Stimulated activated naive B cell treated with anti-CD40 and anti-IgM and Interleukin-4, amounts not matched to agents 10 μg/mL and 1 μg/mL and 100 μg/mL, for 72 hours (primary cell): ENCODE measurements at regions not wholly inside any gene's neighbourhood (a gene's known extent, or its start where the extent isn't known, plus 50 kb on each side); places are given as distances from the start of the nearest gene placed in this dataset.

Source experiments
- ATAC-seq, 2 donors: fragments of 150-1000 bp; cut with Tn5 transposase; replicated peaks; 2 replicates each; pipeline ENCODE4 v1.10.0; 2021; ENCODE audit warnings: moderate library complexity in 1 of 2
- DNase-seq: peaks from one replicate; pipeline ENCODE4 v3.0.0; 2021
- H3K27ac Mint-ChIP-seq: one replicate; pipeline ENCODE4 v1.8.0; 2022; ENCODE audit warnings: mild to moderate bottlenecking, mixed read lengths
- H3K27me3 Mint-ChIP-seq, 2 donors: one replicate each; pipeline ENCODE4 v1.8.0; 2022; ENCODE audit warnings: mixed read lengths in 2 of 2
- H3K36me3 Mint-ChIP-seq, 2 donors: one replicate each; pipeline ENCODE4 v1.8.0; 2022; ENCODE audit warnings: mixed read lengths in 2 of 2, mild to moderate bottlenecking in 1 of 2
- H3K4me1 Mint-ChIP-seq, 2 donors: one replicate each; pipeline ENCODE4 v1.8.0; 2022; ENCODE audit warnings: mixed read lengths in 2 of 2, mild to moderate bottlenecking in 1 of 2
- H3K4me3 Mint-ChIP-seq, 2 donors: one replicate each; pipeline ENCODE4 v1.8.0; 2022; ENCODE audit warnings: mild to moderate bottlenecking in 2 of 2, mixed read lengths in 2 of 2, moderate library complexity in 1 of 2
- H3K9me3 Mint-ChIP-seq, 2 donors: one replicate each; pipeline ENCODE4 v1.8.0; 2022; ENCODE audit warnings: mixed read lengths in 2 of 2, mild to moderate bottlenecking in 1 of 2

- Mint-ChIP-seq H3K36me3 (no peaks in the 10 kb centered on the region), H3K27ac (no peak overlapping the region), H3K27me3 (no peaks in the 10 kb centered on the region), H3K9me3 (peaks cover 3 to 4% of the 10 kb centered on the region in 2 donors), H3K4me3 (no peak overlapping the region), H3K4me1 (no peaks in the 10 kb centered on the region)
- DNase-seq (no peak), ATAC-seq (no peak)
Observed at GRCh38 chr5:51652980-51653379, 269.7 kb downstream of the ISL1 start.

- H3K27me3 Mint-ChIP-seq, result no peaks in the 10 kb centered on the region
- no peak overlapping the region for H3K4me3 Mint-ChIP-seq
- ATAC-seq, result no peak
Observed at GRCh38 chr5:51657340-51658240, 274.3 kb downstream of the ISL1 start.

GRCh38 chr5:51661646-51662265 is 278.5 kb downstream of the ISL1 start:
- H3K9me3 Mint-ChIP-seq, result peaks cover 1 to 4% of the 10 kb centered on the region in 2 donors
- H3K4me3 Mint-ChIP-seq, result no peak overlapping the region
- DNase-seq, result no peak
- H3K36me3 Mint-ChIP-seq, result no peaks in the 10 kb centered on the region
- no peaks in the 10 kb centered on the region for H3K27me3 Mint-ChIP-seq
- ATAC-seq, result no peak
- no peaks in the 10 kb centered on the region for H3K4me1 Mint-ChIP-seq
- H3K27ac Mint-ChIP-seq, result no peak overlapping the region

More at GRCh38 chr5:51657340-51658240, 274.3 kb downstream of the ISL1 start:
- DNase-seq, result no peak
- Mint-ChIP-seq H3K27ac (no peak overlapping the region), H3K4me1 (no peaks in the 10 kb centered on the region), H3K9me3 (peaks cover 3 to 4% of the 10 kb centered on the region in 2 donors), H3K36me3 (no peaks in the 10 kb centered on the region)

GRCh38 chr5:51664491-51665250 is 281.4 kb downstream of the ISL1 start:
- ATAC-seq, result no peak

GRCh38 chr5:51665251-51665593 is 282.0 kb downstream of the ISL1 start:
- H3K4me1 Mint-ChIP-seq, result no peaks in the 10 kb centered on the region
- no peak overlapping the region for H3K4me3 Mint-ChIP-seq
- DNase-seq, result no peak
- no peaks in the 10 kb centered on the region for H3K36me3 Mint-ChIP-seq
- no peaks in the 10 kb centered on the region for H3K27me3 Mint-ChIP-seq
- H3K27ac Mint-ChIP-seq, result no peak overlapping the region
- ATAC-seq, result no peak
- H3K9me3 Mint-ChIP-seq, result peaks cover 0 to 4% of the 10 kb centered on the region in 2 donors

More at GRCh38 chr5:51664491-51665250, 281.4 kb downstream of the ISL1 start:
- Mint-ChIP-seq H3K9me3 (peaks cover 0 to 4% of the 10 kb centered on the region in 2 donors), H3K27me3 (no peaks in the 10 kb centered on the region), H3K36me3 (no peaks in the 10 kb centered on the region), H3K4me1 (no peaks in the 10 kb centered on the region), H3K27ac (no peak overlapping the region), H3K4me3 (no peak overlapping the region)
- no peak for DNase-seq

- no peak overlapping the region for H3K4me3 Mint-ChIP-seq
- ATAC-seq, result no peak
- DNase-seq, result no peak
- H3K4me1 Mint-ChIP-seq, result no peaks in the 10 kb centered on the region
- no peaks in the 10 kb centered on the region for H3K36me3 Mint-ChIP-seq
- no peak overlapping the region for H3K27ac Mint-ChIP-seq
- no peaks in the 10 kb centered on the region for H3K27me3 Mint-ChIP-seq
- peaks cover 6 to 9% of the 10 kb centered on the region in 2 donors for H3K9me3 Mint-ChIP-seq
Observed at GRCh38 chr5:51669095-51669494, 285.8 kb downstream of the ISL1 start.

GRCh38 chr5:51678330-51678729 is 295.1 kb downstream of the ISL1 start:
- Mint-ChIP-seq H3K9me3 (peaks cover 0 to 4% of the 10 kb centered on the region in 2 donors), H3K4me1 (no peaks in the 10 kb centered on the region), H3K4me3 (no peak overlapping the region), H3K36me3 (no peaks in the 10 kb centered on the region), H3K27me3 (no peaks in the 10 kb centered on the region), H3K27ac (no peak overlapping the region)
- no peak for DNase-seq
- ATAC-seq, result no peak

- Mint-ChIP-seq H3K27me3 (no peaks in the 10 kb centered on the region), H3K4me1 (no peaks in the 10 kb centered on the region), H3K4me3 (no peak overlapping the region), H3K36me3 (no peaks in the 10 kb centered on the region), H3K27ac (no peak overlapping the region), H3K9me3 (peaks cover 0 to 4% of the 10 kb centered on the region in 2 donors)
- ATAC-seq (no peak), DNase-seq (no peak)
Observed at GRCh38 chr5:51679286-51679685, 296.0 kb downstream of the ISL1 start.

- Mint-ChIP-seq H3K27ac (no peak overlapping the region), H3K4me3 (no peak overlapping the region), H3K9me3 (peaks cover 2 to 4% of the 10 kb centered on the region in 2 donors), H3K4me1 (no peaks in the 10 kb centered on the region), H3K27me3 (no peaks in the 10 kb centered on the region), H3K36me3 (no peaks in the 10 kb centered on the region)
- ATAC-seq (no peak), DNase-seq (no peak)
Observed at GRCh38 chr5:51684794-51685355, 301.6 kb downstream of the ISL1 start.

GRCh38 chr5:51685419-51685818 is 302.2 kb downstream of the ISL1 start:
- Mint-ChIP-seq H3K4me1 (no peaks in the 10 kb centered on the region), H3K27me3 (no peaks in the 10 kb centered on the region), H3K36me3 (no peaks in the 10 kb centered on the region), H3K4me3 (no peak overlapping the region), H3K9me3 (peaks cover 2 to 4% of the 10 kb centered on the region in 2 donors), H3K27ac (no peak overlapping the region)
- ATAC-seq (no peak), DNase-seq (no peak)

GRCh38 chr5:51686622-51687021 is 303.4 kb downstream of the ISL1 start:
- no peak overlapping the region for H3K4me3 Mint-ChIP-seq
- no peaks in the 10 kb centered on the region for H3K4me1 Mint-ChIP-seq
- ATAC-seq (no peak), DNase-seq (no peak)
- H3K27ac Mint-ChIP-seq, result no peak overlapping the region
- no peaks in the 10 kb centered on the region for H3K27me3 Mint-ChIP-seq
- no peaks in the 10 kb centered on the region for H3K36me3 Mint-ChIP-seq
- H3K9me3 Mint-ChIP-seq, result peaks cover 4% of the 10 kb centered on the region in 2 donors

- Mint-ChIP-seq H3K9me3 (peaks cover 11 to 16% of the 10 kb centered on the region in 2 donors), H3K27ac (no peak overlapping the region), H3K4me1 (no peaks in the 10 kb centered on the region), H3K4me3 (no peak overlapping the region), H3K36me3 (no peaks in the 10 kb centered on the region), H3K27me3 (no peaks in the 10 kb centered on the region)
- DNase-seq, result no peak
- ATAC-seq, result no peak
Observed at GRCh38 chr5:51691538-51692079, 308.4 kb downstream of the ISL1 start.

- Mint-ChIP-seq H3K4me3 (no peak overlapping the region), H3K9me3 (peaks cover 12% of the 10 kb centered on the region in 2 donors), H3K27ac (no peak overlapping the region), H3K27me3 (no peaks in the 10 kb centered on the region), H3K4me1 (no peaks in the 10 kb centered on the region), H3K36me3 (no peaks in the 10 kb centered on the region)
- DNase-seq (no peak), ATAC-seq (no peak)
Observed at GRCh38 chr5:51694826-51695225, 311.6 kb downstream of the ISL1 start.

GRCh38 chr5:51696122-51696521 is 312.9 kb downstream of the ISL1 start:
- Mint-ChIP-seq H3K27ac (no peak overlapping the region), H3K36me3 (no peaks in the 10 kb centered on the region), H3K4me1 (no peaks in the 10 kb centered on the region), H3K9me3 (peaks cover 12 to 15% of the 10 kb centered on the region in 2 donors), H3K27me3 (no peaks in the 10 kb centered on the region), H3K4me3 (no peak overlapping the region)
- no peak for ATAC-seq
- no peak for DNase-seq
